ENCODE measurements at regions not wholly inside any gene's neighbourhood (a gene's known extent, or its start where the extent isn't known, plus 50 kb on each side); places are given as distances from the start of the nearest gene placed in this dataset.

DNA sequence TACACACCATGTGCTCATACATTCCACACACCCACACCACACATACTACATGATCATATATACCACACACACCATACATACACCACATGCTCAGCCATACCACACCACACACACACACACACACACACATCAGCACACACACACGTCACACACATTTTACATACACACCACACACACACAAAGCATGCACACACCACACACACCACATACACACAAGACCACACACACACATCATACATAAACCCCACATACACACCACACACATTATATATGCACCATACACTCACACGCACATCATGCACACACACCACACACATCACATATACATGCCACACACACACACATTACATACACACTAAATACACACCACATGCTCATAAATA lies 124.5 kb upstream of the ERG start:
- RAD21 ChIA-PET (ENCODE audit: unreplicated experiment), result no interaction called here
- H3K79me2 ChIP-seq (ENCODE audit: control insufficient read depth, insufficient read depth, low read length), result no peaks in the 10 kb centered on the region
- DNase-seq (ENCODE audit: low read depth, low spot score) (no peak), FAIRE-seq (no peak), ATAC-seq (no peak)
- CTCF ChIA-PET, result no interaction called here
- no peak overlapping the region for H3K4me3 ChIP-seq
- POLR2A ChIA-PET, result no interaction called here
- no peaks in the 10 kb centered on the region for H3K36me3 ChIP-seq (ENCODE audit: control insufficient read depth in 2 of 2, insufficient read depth in 2 of 2, low read length in 1 of 2)
- BruUV-seq (replicated peaks), result no TSS peak
- 50% methylated on average over 2 of the region's 2 CpGs for whole genome bisulfite sequencing (ENCODE audit: insufficient coverage, insufficient replicate concordance, low lambda C conversion rate, missing lambda C conversion rate)
- in situ Hi-C loops (cut with MboI), result no loop called here
- H3K27ac ChIP-seq (ENCODE audit: control insufficient read depth, insufficient read depth), result no peak overlapping the region
- TF ChIP-seq, protein P1, sequence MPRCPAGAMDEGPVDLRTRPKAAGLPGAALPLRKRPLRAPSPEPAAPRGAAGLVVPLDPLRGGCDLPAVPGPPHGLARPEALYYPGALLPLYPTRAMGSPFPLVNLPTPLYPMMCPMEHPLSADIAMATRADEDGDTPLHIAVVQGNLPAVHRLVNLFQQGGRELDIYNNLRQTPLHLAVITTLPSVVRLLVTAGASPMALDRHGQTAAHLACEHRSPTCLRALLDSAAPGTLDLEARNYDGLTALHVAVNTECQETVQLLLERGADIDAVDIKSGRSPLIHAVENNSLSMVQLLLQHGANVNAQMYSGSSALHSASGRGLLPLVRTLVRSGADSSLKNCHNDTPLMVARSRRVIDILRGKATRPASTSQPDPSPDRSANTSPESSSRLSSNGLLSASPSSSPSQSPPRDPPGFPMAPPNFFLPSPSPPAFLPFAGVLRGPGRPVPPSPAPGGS (IDR thresholded peaks at IDR 0.05; ENCODE audit: borderline replicate concordance, insufficient read depth, low read depth, low read length, poor library complexity, severe bottlenecking), result peak; percentile 19
- TF ChIP-seq, protein P2, sequence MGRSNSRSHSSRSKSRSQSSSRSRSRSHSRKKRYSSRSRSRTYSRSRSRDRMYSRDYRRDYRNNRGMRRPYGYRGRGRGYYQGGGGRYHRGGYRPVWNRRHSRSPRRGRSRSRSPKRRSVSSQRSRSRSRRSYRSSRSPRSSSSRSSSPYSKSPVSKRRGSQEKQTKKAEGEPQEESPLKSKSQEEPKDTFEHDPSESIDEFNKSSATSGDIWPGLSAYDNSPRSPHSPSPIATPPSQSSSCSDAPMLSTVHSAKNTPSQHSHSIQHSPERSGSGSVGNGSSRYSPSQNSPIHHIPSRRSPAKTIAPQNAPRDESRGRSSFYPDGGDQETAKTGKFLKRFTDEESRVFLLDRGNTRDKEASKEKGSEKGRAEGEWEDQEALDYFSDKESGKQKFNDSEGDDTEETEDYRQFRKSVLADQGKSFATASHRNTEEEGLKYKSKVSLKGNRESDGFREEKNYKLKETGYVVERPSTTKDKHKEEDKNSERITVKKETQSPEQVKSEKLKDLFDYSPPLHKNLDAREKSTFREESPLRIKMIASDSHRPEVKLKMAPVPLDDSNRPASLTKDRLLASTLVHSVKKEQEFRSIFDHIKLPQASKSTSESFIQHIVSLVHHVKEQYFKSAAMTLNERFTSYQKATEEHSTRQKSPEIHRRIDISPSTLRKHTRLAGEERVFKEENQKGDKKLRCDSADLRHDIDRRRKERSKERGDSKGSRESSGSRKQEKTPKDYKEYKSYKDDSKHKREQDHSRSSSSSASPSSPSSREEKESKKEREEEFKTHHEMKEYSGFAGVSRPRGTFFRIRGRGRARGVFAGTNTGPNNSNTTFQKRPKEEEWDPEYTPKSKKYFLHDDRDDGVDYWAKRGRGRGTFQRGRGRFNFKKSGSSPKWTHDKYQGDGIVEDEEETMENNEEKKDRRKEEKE (IDR thresholded peaks at IDR 0.05), result no peak
- no peak for TF ChIP-seq ETV6 (conservative IDR thresholded peaks at IDR 0.05 in 1 of 2, IDR thresholded peaks at IDR 0.05 in 1 of 2; ENCODE audit: borderline replicate concordance in 1 of 2, low read depth in 1 of 2)
- SMC1A ChIA-PET (ENCODE audit: uncharacterized antibody, unreplicated experiment), result interaction anchor here (0.6 kb wide), 1 partner anchor 406 kb away, joined by 3 read pairs; no protein-coding TSS in a partner anchor
- intact Hi-C loops (cut with micrococcal nuclease; ENCODE audit: unreplicated experiment), result no loop called here
- no peak overlapping the region for H3K4me2 ChIP-seq (ENCODE audit: control insufficient read depth, insufficient read depth)
- H3K4me1 ChIP-seq (ENCODE audit: control insufficient read depth, insufficient read depth, low read length), result no peaks in the 10 kb centered on the region
- H3K27me3 ChIP-seq (replicated peaks in 1 of 2; ENCODE audit: control insufficient read depth in 2 of 2, insufficient read depth in 2 of 2, low read length in 1 of 2), result no peaks in the 10 kb centered on the region; a peak in 1 of 4 replicates
- no peaks in the 10 kb centered on the region for H4K20me1 ChIP-seq (ENCODE audit: control insufficient read depth, insufficient read depth)
- H2AFZ ChIP-seq (ENCODE audit: control insufficient read depth, low read depth, low read length), result no peak overlapping the region
- no peak overlapping the region for H3K9ac ChIP-seq (ENCODE audit: control insufficient read depth, insufficient read depth, low read length)
- H3K9me3 ChIP-seq (replicated peaks; ENCODE audit: control insufficient read depth, insufficient read depth, low read length), result no peaks in the 10 kb centered on the region
